GM18861 (cell line): ENCODE measurements at regions not wholly inside any gene's neighbourhood (a gene's known extent, or its start where the extent isn't known, plus 50 kb on each side); places are given as distances from the start of the nearest gene placed in this dataset.

Source experiments
- ATAC-seq: cut with Tn5 transposase; IDR thresholded peaks from one replicate; pipeline ENCODE4 v1.9.1; 2021; ENCODE audit not compliant: unreplicated experiment

GRCh38 chr2:237214030-237214675 is 128.5 kb downstream of the COPS8 start:
- no peak for ATAC-seq

- no peak for ATAC-seq
These were observed 129.3 kb downstream of the COPS8 start for GRCh38 chr2:237214963-237215362.

GRCh38 chr2:237217995-237218616 is 132.4 kb downstream of the COPS8 start:
- no peak for ATAC-seq

- ATAC-seq = no peak
These were observed 133.1 kb downstream of the COPS8 start for GRCh38 chr2:237218756-237219155.

- no peak for ATAC-seq
These were observed 134.1 kb downstream of the COPS8 start for GRCh38 chr2:237219826-237220225.

- ATAC-seq = no peak
These were observed 135.8 kb downstream of the COPS8 start for GRCh38 chr2:237221443-237221842.

- no peak for ATAC-seq
These were observed 136.5 kb downstream of the COPS8 start for GRCh38 chr2:237222178-237222577.

GRCh38 chr2:237222601-237223041 is 136.9 kb downstream of the COPS8 start:
- no peak for ATAC-seq

- no peak for ATAC-seq
These were observed 137.6 kb downstream of the COPS8 start for GRCh38 chr2:237223201-237223861.

GRCh38 chr2:237227190-237227589 is 141.5 kb downstream of the COPS8 start:
- no peak for ATAC-seq

GRCh38 chr2:237227592-237228280 is 142.0 kb downstream of the COPS8 start:
- ATAC-seq = no peak

- no peak for ATAC-seq
These were observed 142.6 kb downstream of the COPS8 start for GRCh38 chr2:237228281-237228625.

GRCh38 chr2:237229905-237230304 is 144.2 kb downstream of the COPS8 start:
- no peak for ATAC-seq

GRCh38 chr2:237230355-237230754 is 144.7 kb downstream of the COPS8 start:
- no peak for ATAC-seq

GRCh38 chr2:237231593-237231992 is 145.9 kb downstream of the COPS8 start:
- no peak for ATAC-seq

GRCh38 chr2:237232166-237232565 is 146.5 kb downstream of the COPS8 start:
- no peak for ATAC-seq

GRCh38 chr2:237234268-237234667 is 148.6 kb downstream of the COPS8 start:
- no peak for ATAC-seq

GRCh38 chr2:237235383-237236095 is 149.8 kb downstream of the COPS8 start:
- no peak for ATAC-seq

- no peak for ATAC-seq
These were observed 150.5 kb downstream of the COPS8 start for GRCh38 chr2:237236188-237236587.

- no peak for ATAC-seq
These were observed 152.6 kb downstream of the COPS8 start for GRCh38 chr2:237238249-237238648.

- no peak for ATAC-seq
These were observed 154.6 kb downstream of the COPS8 start for GRCh38 chr2:237240252-237240651.
